ENCODE measurements at regions not wholly inside any gene's neighbourhood (a gene's known extent, or its start where the extent isn't known, plus 50 kb on each side); places are given as distances from the start of the nearest gene placed in this dataset.

- TF ChIP-seq POLR2A (IDR thresholded peaks at IDR 0.05; ENCODE audit: low read depth, low read length) (no peak), POLR2AphosphoS5 (IDR thresholded peaks at IDR 0.05; ENCODE audit: low read depth, low read length) (no peak)
These were observed 360.0 kb upstream of the PROK2 start for GRCh38 chr3:72144773-72145505.
